HG02973 (cell line): ENCODE measurements at regions not wholly inside any gene's neighbourhood (a gene's known extent, or its start where the extent isn't known, plus 50 kb on each side); places are given as distances from the start of the nearest gene placed in this dataset.

ENCODE experiments used
- ATAC-seq: cut with Tn5 transposase; IDR thresholded peaks from one replicate; pipeline ENCODE4 v1.9.1; 2021; ENCODE audit warnings: moderate library complexity; ENCODE audit not compliant: unreplicated experiment

- no peak for ATAC-seq
Observed at GRCh38 chr4:115688961-115689360, 575.5 kb upstream of the NDST4 start.

DNA sequence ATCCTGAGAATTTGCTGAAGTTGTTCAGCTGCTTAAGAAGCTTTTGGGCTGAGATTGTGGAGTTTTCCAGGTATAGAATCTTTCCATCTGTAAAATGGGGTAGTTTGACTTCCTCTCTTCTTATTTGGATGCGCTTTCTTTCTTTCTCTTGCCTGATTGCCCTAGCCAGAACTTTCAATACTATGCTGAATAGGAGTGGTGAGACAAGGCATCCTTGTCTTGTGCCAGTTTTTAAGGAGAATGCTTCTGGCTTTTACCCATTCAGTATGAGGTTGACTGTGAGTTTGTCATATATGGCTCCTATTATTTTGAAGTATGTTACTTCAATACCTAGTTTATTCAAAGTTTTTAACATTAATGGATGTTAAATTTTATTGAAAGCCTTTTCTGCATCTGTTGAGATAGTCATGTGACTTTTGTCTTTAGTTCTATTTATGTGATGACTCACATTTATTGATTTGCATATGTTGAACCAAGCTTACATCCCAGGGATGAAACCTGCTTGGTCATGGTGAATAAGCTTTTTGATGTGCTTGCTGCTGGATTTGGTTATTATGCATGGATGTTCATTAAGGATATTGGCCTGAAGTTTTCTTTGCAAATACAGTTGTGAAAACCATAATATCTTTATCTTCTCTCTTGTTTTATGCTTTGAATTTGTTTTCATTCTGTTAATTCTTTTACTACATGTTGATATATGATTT is 573.8 kb upstream of the NDST4 start:
- no peak for ATAC-seq

DNA sequence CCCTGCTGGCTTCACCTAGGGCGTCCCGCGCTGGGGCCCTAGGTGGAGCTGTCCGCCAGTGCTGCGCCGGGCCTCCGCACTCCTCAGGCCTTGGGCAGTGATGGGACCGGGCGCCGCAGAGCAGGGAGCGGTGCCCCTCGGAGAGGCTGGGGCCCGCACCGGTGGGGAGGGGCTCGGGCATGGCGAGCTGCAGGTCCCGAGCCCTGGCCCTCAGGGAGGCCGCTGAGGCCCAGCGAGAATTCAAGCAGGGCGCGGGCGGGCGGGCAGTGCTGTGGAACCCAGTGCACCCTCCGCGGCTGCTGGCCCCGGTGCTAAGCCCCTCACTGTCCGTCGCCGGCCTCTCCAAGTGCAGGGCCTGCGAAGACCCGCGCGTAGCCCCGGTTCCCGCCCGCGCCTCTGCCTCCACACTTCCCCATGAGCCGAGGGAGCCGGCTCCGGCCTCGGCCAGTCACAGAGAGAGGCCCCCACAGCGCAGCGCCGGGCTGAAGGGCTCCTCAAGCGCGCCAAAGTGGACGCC is 565.1 kb upstream of the NDST4 start:
- ATAC-seq = no peak

GRCh38 chr4:115675719-115676118 is 562.3 kb upstream of the NDST4 start:
- no peak for ATAC-seq

DNA sequence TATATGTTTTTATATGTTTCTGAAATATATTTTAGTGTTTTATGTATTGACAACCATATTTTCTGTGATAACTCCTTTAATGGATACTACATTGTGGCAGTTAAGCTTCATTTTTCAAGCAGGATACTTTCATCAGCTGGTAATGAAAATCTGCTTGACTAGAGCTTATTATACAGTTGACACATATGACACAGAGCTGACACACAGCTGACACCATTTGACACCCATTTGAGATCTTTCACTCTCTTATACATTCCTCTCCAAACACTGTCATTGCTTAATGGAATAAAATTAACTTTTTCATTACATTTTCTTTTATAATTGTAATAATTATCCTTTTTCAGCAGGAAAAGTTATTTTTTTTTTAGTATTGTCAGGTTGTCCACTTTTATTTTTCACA is 561.1 kb upstream of the NDST4 start:
- ATAC-seq = no peak

- no peak for ATAC-seq
Observed at GRCh38 chr4:115671581-115671980, 558.2 kb upstream of the NDST4 start.

DNA sequence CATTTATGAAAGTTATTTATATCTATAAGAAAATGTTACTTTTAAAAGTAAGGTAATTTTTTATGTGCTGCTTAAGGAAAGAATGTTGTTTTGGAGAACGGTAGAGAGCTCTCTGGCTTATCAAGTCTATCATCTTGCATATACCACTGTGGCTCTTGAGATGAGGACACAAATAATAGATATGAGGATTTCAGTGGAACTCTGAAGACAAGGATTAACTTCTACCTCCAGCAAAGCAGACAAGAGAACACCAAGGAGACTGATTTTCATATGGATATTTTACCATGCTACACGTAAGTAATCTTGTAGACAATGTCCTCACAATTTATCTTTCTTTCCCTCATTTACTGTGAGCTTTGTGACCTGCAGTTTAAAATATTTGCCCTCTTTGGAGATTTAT is 557.5 kb upstream of the NDST4 start:
- no peak for ATAC-seq

DNA sequence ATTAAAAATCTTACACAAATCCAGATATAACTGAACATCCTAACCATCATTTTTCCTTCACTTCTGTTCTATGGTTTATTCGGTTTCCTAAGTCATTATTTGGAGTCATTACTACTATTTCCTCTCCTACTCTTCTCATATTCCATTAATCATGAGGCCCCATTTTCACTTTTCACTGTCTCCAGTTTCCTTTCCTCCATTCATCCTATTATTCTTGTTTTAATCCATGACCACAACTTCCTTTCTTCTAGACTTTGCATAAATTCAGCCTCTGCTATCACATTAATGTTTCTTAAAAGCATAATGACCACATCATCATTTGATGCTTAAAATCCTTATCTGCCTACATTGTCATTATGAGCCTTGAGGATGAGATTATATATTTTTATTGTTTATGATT is 555.0 kb upstream of the NDST4 start:
- ATAC-seq = no peak

GRCh38 chr4:115664285-115664684 is 550.9 kb upstream of the NDST4 start:
- no peak for ATAC-seq

GRCh38 chr4:115660465-115660864 is 547.0 kb upstream of the NDST4 start:
- ATAC-seq = no peak

- ATAC-seq = no peak
Observed at GRCh38 chr4:115657991-115658650, 544.7 kb upstream of the NDST4 start.

GRCh38 chr4:115655626-115656025 is 542.2 kb upstream of the NDST4 start:
- ATAC-seq = no peak

- no peak for ATAC-seq
Observed at GRCh38 chr4:115648786-115649185, 535.4 kb upstream of the NDST4 start.

GRCh38 chr4:115629270-115629669 is 515.9 kb upstream of the NDST4 start:
- no peak for ATAC-seq

DNA sequence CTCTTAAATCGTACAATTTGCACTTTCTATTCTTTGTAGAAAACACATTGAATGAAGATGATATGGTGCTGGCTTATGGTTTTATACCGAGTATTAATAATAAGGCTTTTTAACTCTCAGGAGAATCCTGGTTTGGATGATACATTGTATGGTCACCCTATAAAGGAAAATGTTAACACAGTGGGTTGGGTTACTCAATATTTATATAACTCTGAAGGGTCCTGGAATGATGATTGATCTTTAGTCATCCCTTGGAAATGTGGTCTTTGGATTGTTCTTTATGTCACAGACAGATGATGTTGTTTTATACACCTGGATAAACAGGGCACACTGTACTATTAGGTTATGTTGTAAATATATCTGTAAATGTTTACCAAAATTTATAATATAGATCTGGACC is 496.2 kb upstream of the NDST4 start:
- no peak for ATAC-seq

- ATAC-seq = no peak
Observed at GRCh38 chr4:115607311-115607710, 493.9 kb upstream of the NDST4 start.

DNA sequence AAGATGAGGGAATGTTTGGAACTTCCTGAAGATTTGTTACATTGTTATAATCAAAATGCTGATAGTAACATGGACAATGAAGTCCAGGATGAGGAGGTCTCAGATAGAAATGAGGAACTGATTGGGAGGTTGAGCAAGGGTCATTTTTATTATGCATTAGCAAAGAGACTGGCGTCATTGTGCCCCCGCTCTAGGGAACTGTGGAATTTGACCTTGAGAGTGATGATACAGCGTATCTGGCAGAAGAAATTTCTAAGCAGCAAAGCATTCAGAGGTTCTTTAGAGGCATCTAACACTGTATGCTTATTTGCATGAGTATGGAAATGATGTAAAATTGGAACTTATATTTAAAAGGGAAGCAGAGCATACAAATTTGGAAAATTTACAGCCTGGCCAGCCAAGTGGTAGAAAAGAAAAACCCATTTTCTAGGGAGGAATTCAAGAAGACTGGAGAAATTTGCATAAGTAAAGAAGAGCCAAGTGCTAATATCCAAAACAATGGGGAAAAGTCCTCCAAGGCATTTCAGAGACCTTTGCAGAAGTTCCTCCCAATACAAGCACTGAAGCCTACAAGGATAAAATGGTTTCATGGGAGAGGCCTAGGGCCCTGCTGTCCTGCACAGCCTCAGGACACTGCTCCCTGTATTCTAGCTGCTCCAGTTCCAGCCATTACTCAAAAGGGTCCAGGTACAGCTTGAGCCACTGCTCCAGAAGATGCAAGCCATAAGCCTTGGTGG is 483.0 kb upstream of the NDST4 start:
- ATAC-seq = no peak

DNA sequence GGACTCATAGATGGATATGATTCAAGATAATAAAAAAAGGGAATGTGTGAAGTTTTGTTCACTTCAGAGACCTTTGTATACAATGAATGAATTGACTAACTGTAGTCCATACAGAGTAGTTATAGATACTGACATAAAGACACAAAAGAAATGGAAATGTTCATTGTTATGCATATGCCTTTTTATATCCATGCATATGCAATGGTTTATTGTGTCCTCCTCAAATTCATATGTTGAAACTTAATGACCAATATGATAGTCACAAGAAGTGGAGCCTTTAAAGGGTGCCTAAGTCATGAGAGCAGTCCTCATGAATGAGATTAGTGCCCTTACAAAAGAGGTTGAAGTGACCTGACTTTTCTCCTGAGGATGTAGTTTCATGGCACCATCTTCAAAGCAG is 467.5 kb upstream of the NDST4 start:
- ATAC-seq = no peak

DNA sequence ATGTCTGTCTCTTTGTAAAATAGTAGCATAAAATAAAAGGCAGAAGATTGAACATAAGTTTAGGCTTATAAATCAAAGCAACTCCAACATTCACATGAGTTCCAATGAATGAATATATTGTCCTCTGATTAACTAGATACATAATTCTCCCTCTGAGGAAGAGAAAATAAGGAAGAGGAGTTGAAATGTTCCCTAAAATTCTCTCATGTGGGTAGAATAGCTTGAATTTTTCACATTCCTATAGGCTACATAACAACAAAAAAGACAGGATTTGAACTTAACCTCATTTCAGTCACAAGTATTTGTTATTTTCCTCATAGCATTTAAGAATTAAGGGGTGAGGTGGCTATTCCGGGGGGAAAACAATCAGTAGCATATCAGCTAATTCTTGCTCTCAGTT is 462.4 kb upstream of the NDST4 start:
- no peak for ATAC-seq

DNA sequence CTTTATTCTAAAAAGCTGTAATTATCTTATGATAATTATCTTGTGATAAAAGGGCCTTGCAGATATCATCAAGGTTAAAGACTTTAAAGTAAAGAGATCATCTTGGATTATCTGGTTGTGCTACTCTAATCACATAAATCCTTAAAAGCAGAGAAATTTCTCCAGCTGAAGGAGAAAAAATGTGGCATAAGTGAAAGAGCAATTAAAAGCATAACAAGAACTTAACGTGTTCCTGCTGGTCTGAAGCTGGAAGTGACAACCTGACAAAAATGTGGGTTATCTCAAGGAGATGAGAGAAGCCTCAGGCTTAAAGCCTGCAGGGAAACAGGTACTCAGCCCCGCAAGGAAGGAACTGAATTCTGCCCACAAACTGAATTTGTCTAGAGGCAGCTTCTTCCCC is 449.1 kb upstream of the NDST4 start:
- no peak for ATAC-seq

GRCh38 chr4:115548123-115548522 is 434.7 kb upstream of the NDST4 start:
- no peak for ATAC-seq

DNA sequence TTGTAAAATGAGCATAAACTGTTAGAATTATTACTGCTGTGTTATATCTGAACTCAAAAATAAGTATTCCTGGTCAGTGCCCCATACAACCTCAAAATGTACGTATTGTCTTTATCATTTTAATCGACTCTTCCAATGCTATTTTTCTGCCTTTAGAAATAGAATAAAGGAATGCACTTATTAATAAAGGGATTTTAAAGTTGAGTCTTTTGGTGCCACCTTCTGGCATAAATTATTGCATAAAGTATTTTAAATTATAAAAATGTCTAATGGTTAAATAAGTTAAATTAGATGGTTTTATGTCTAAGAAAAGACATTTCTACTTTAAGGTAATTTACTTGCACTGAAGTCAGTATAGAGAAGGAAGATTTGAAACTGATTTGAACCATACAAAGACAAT is 424.0 kb upstream of the NDST4 start:
- ATAC-seq = no peak
